ENCODE measurements at regions not wholly inside any gene's neighbourhood (a gene's known extent, or its start where the extent isn't known, plus 50 kb on each side); places are given as distances from the start of the nearest gene placed in this dataset.

DNA sequence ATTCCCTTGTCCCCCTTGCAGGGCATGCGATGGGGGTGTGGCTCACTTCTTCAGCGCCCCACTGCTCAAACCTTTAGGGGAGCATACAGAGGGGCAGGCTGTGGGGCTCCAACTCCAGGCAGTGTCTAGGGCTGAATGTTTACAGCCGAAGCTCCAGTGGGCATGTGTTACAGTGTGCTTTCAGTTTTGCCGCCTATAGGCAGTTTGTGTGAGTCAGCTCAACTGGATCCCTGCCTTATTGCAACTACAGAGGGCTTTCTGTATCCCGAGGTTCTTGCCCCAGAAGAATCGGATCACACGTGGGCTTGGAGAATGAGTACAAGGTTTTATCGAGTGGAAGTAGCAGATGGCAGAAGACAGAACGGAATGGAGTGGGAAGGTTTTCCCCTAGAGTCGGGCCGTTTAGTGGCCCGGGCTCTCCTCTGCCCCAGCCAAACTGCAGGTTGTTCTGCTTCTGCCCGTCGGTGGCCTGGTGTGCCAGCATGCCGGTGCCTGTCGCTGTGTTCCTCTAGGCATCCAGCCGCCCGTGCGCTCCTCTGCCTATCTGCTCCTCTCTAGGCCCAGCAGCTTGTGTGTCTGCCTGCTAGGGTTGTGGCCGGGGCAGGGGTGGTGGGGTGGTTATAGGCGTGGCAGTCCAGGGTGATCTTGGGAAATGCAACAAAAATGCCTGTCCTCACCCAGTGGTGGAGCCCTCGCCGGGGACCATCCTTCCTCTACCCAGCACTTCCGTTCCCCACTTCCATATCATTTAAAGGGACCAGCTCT, 435.9 kb upstream of the SGCG start:
- Mint-ChIP-seq H3K27me3 (ENCODE audit: low read depth) (no peaks in the 10 kb centered on the region), H3K27ac (no peak overlapping the region), H3K9me3 (peaks cover 23% of the 10 kb centered on the region), H3K4me1 (peaks cover 13% of the 10 kb centered on the region), H3K4me3 (no peak overlapping the region), H3K36me3 (peaks cover 19% of the 10 kb centered on the region)
- TF ChIP-seq, protein P1, sequence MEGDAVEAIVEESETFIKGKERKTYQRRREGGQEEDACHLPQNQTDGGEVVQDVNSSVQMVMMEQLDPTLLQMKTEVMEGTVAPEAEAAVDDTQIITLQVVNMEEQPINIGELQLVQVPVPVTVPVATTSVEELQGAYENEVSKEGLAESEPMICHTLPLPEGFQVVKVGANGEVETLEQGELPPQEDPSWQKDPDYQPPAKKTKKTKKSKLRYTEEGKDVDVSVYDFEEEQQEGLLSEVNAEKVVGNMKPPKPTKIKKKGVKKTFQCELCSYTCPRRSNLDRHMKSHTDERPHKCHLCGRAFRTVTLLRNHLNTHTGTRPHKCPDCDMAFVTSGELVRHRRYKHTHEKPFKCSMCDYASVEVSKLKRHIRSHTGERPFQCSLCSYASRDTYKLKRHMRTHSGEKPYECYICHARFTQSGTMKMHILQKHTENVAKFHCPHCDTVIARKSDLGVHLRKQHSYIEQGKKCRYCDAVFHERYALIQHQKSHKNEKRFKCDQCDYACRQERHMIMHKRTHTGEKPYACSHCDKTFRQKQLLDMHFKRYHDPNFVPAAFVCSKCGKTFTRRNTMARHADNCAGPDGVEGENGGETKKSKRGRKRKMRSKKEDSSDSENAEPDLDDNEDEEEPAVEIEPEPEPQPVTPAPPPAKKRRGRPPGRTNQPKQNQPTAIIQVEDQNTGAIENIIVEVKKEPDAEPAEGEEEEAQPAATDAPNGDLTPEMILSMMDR (IDR thresholded peaks at IDR 0.05; ENCODE audit: unreplicated experiment) = no peak
- no peak for DNase-seq (ENCODE audit: low spot score in 2 of 2, unreplicated experiment in 2 of 2)

DNA sequence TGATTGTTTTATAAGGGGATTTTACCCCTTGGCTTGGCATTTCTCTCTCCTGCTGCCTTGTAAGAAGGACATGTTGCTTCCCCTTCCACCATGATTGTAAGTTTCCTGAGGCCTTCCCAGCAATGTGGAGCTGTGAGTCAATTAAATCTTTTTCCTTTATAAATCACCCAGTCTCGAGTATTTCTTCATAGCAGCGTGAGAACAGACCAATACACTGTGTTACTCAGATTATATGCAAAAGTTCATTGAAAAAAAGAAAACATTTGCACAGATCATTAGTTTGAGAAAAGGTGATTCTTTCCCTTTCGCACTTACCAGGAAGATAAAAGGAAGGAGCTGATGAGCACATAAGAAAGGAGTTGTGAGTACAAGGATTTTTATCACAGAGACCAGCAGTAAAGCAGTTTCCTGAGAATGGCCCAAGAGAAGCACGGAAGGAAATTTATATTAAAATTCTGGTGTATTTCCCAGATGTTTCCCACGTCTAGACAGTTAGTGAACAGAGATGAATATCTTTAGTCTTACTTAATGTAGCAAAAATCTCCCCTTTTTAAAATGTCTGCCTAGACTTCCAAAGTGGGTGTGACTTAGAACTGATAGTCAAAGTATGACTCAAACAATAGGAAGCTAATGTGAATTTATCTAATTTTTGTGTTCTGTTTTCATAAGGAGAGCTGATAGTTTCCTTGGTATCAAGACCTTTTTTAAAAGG, 431.8 kb upstream of the SGCG start:
- peaks cover 19% of the 10 kb centered on the region for H3K4me1 Mint-ChIP-seq
- H3K27me3 Mint-ChIP-seq (ENCODE audit: low read depth) = no peaks in the 10 kb centered on the region
- DNase-seq (ENCODE audit: low spot score in 2 of 2, unreplicated experiment in 2 of 2) = no peak
- TF ChIP-seq, protein P1 (IDR thresholded peaks at IDR 0.05; ENCODE audit: unreplicated experiment) = no peak
- peaks cover 9% of the 10 kb centered on the region for H3K9me3 Mint-ChIP-seq
- H3K27ac Mint-ChIP-seq = peak overlapping the region; percentile 89
- H3K4me3 Mint-ChIP-seq = no peak overlapping the region
- H3K36me3 Mint-ChIP-seq = peaks cover 9% of the 10 kb centered on the region

DNA sequence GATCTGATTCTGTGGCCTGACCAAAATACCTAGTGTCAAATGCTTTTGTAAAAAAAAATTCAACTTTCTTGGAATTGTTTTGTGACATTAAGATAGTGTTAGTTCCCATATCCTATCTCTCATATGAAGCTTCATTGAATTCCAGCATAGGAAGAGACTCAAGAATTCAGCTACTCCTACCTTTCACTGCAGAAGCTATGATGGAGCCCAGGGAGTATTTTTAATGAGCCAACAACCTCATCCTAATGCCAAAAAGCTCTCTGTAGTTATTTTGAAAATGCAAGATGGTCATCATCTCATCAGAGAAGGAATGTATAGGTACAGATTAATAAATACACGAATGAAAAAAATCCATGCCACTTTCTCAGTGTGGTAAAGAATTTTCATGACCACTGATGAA, 431.2 kb upstream of the SGCG start:
- H3K4me1 Mint-ChIP-seq = peaks cover 23% of the 10 kb centered on the region
- H3K9me3 Mint-ChIP-seq = peaks cover 12% of the 10 kb centered on the region
- TF ChIP-seq, protein P1 (IDR thresholded peaks at IDR 0.05; ENCODE audit: unreplicated experiment) = no peak
- H3K36me3 Mint-ChIP-seq = peaks cover 13% of the 10 kb centered on the region
- no peaks in the 10 kb centered on the region for H3K27me3 Mint-ChIP-seq (ENCODE audit: low read depth)
- no peak for DNase-seq (ENCODE audit: low spot score in 2 of 2, unreplicated experiment in 2 of 2)
- H3K4me3 Mint-ChIP-seq = no peak overlapping the region
- H3K27ac Mint-ChIP-seq = peak overlapping the region; percentile 89

DNA sequence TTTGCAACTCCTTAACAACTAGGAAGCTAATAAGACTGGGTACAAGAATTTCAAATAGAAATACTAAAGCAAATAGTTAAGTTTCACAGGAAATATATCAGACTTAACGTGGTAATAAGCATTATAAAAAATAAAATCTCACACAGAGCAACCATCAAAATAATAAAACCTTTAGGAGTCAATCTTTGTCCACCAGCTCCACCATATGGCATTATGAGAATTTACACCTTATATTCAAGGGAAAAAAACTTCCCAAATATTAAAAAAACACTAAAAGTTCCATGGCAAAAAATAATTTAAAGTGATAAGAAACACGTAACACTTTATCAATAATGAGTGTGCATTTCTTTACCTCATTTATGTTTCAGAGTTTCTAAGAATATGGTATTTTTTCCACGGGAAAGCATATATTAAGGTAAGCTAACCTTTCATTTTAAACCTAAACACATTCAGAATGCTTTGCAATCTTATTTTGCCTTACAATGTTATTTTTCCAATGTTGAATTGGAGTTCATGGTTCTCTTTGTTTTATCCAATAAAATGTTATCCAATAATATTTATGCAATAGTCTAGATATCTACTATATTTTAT, 423.2 kb upstream of the SGCG start:
- no peak for DNase-seq (ENCODE audit: low spot score in 2 of 2, unreplicated experiment in 2 of 2)
- no peaks in the 10 kb centered on the region for H3K27me3 Mint-ChIP-seq (ENCODE audit: low read depth)
- H3K27ac Mint-ChIP-seq = peak overlapping the region; percentile 21
- peaks cover 24% of the 10 kb centered on the region for H3K9me3 Mint-ChIP-seq
- TF ChIP-seq, protein P1 (IDR thresholded peaks at IDR 0.05; ENCODE audit: unreplicated experiment) = peak; percentile 56
- H3K36me3 Mint-ChIP-seq = peaks cover 13% of the 10 kb centered on the region
- H3K4me1 Mint-ChIP-seq = peaks cover 35% of the 10 kb centered on the region
- H3K4me3 Mint-ChIP-seq = no peak overlapping the region

DNA sequence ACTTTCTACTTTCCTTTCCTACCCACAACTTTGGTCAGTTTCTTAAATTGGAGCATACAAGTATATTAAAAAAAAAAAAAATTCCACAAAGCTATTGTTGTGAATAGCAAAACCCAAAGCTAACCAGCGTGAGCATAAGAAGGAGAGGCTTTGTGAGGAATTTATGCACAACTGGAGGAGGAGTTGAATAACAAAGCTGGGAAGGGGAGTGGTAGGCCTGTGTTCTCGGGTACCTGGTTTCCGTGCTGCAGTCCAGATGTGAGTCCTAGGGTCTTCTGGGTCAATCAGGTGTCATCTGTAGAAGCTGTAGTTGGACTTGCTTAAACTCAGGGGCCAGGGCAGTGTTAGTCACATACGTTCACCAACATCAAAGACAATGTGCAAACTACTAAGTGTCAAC, 422.5 kb upstream of the SGCG start:
- H3K36me3 Mint-ChIP-seq = peaks cover 11% of the 10 kb centered on the region
- DNase-seq (ENCODE audit: low spot score in 2 of 2, unreplicated experiment in 2 of 2) = no peak
- TF ChIP-seq, protein P1 (IDR thresholded peaks at IDR 0.05; ENCODE audit: unreplicated experiment) = no peak
- peak overlapping the region; percentile 31 for H3K27ac Mint-ChIP-seq
- H3K9me3 Mint-ChIP-seq = peaks cover 23% of the 10 kb centered on the region
- H3K4me1 Mint-ChIP-seq = peaks cover 39% of the 10 kb centered on the region
- no peaks in the 10 kb centered on the region for H3K27me3 Mint-ChIP-seq (ENCODE audit: low read depth)
- H3K4me3 Mint-ChIP-seq = no peak overlapping the region

Measured in mesothelial cell of epicardium (in vitro differentiated cells).